ENCODE measurements at regions not wholly inside any gene's neighbourhood (a gene's known extent, or its start where the extent isn't known, plus 50 kb on each side); places are given as distances from the start of the nearest gene placed in this dataset.

GRCh38 chr6:117818449-117818848 is 88.6 kb upstream of the SLC35F1 start:
- no peak for TF ChIP-seq CTCF (conservative IDR thresholded peaks at IDR 0.05)
- Mint-ChIP-seq H3K36me3 (ENCODE audit: insufficient read depth in 1 of 3, low read depth in 3 of 3) (peaks cover 0 to 4% (median 0%) of the 10 kb centered on the region in 3 experiments; a peak in 3 of 7 replicates), H3K9me3 (peaks cover 6 to 7% of the 10 kb centered on the region in 2 experiments; a peak in 4 of 5 replicates), H3K4me3 (no peak overlapping the region), H3K27ac (no peak overlapping the region), H3K27me3 (ENCODE audit: low read depth) (no peaks in the 10 kb centered on the region), H3K4me1 (no peaks in the 10 kb centered on the region; a peak in 1 of 4 replicates)
- Histone ChIP-seq H4K5ac (ENCODE audit: insufficient read length, low read depth, low read length) (no peak overlapping the region), H2BK5ac (ENCODE audit: insufficient read length, low read length) (no peak overlapping the region), H2BK15ac (ENCODE audit: low read depth, low read length) (no peak overlapping the region), H3K9ac (ENCODE audit: extremely low read depth, insufficient read length, low read length) (no peak overlapping the region), H3K4ac (ENCODE audit: low read depth, low read length) (no peak overlapping the region), H3K18ac (ENCODE audit: insufficient read length, low read depth, low read length) (no peak overlapping the region), H3K9me3 (ENCODE audit: control insufficient read depth, low read depth, low read length) (no peaks in the 10 kb centered on the region), H3K27ac (ENCODE audit: insufficient read length, low read depth, low read length) (no peak overlapping the region), H3T11ph (ENCODE audit: low read length) (no peak overlapping the region), H3K56ac (ENCODE audit: insufficient read length, low read depth, low read length) (no peak overlapping the region), H2BK12ac (ENCODE audit: insufficient read length, low read depth, low read length) (no peak overlapping the region), H2AFZ (ENCODE audit: low read length) (no peak overlapping the region), H3K79me1 (ENCODE audit: insufficient read depth, low read depth, low read length, poor library complexity, severe bottlenecking) (no peaks in the 10 kb centered on the region), H3K4me2 (ENCODE audit: insufficient read depth, insufficient read length, low read length) (no peak overlapping the region), H2BK120ac (ENCODE audit: low read depth, low read length, poor library complexity, severe bottlenecking) (no peak overlapping the region), H2BK20ac (ENCODE audit: low read depth, low read length, poor library complexity, severe bottlenecking) (no peak overlapping the region), H3K79me2 (ENCODE audit: insufficient read depth, low read length) (no peaks in the 10 kb centered on the region; the same call in 1 of the 2 replicates), H3K14ac (ENCODE audit: insufficient read depth, low read length) (no peak overlapping the region), H4K20me1 (ENCODE audit: control insufficient read depth, insufficient read depth, insufficient read length) (no peaks in the 10 kb centered on the region), H3K23me2 (ENCODE audit: insufficient read length, low read depth, low read length, poor library complexity, severe bottlenecking) (no peaks in the 10 kb centered on the region), H4K91ac (ENCODE audit: insufficient read length, low read depth, low read length) (no peak overlapping the region), H3K4me1 (ENCODE audit: insufficient read depth, low read length) (no peaks in the 10 kb centered on the region), H2AK5ac (ENCODE audit: insufficient read length, low read length) (no peak overlapping the region), H4K8ac (replicated peaks; ENCODE audit: insufficient read length, low read depth, low read length) (no peak overlapping the region), H3K23ac (ENCODE audit: insufficient read length, low read depth, low read length) (no peak overlapping the region), H3K27me3 (ENCODE audit: insufficient read depth, low read length) (no peaks in the 10 kb centered on the region)
- DNase-seq: no peak
- WGBS (ENCODE audit: extremely low coverage, insufficient read length, low lambda C conversion rate): no CpG with 5 or more reads among the region's 1 CpG

Measured in H9 (cell line).